CD4-positive, alpha-beta T cell treated with Interleukin-6 at 100 ng/mL for 8 hours (primary cell): ENCODE measurements at regions not wholly inside any gene's neighbourhood (a gene's known extent, or its start where the extent isn't known, plus 50 kb on each side); places are given as distances from the start of the nearest gene placed in this dataset.
A peak's percentile ranks its signal among the peaks of the same experiment; 100 is the strongest.

Source experiments
- DNase-seq: peaks from one replicate; pipeline ENCODE4 v3.0.0-alpha.2; 2020; ENCODE audit warnings: mixed read lengths, low spot score

- DNase-seq, result no peak
Observed at GRCh38 chr10:15462253-15462897, 91.3 kb upstream of the FAM171A1 start.

- no peak for DNase-seq
Observed at GRCh38 chr10:15461353-15462108, 90.4 kb upstream of the FAM171A1 start.

- no peak for DNase-seq
Observed at GRCh38 chr10:15460661-15461060, 89.6 kb upstream of the FAM171A1 start.

- DNase-seq, result no peak
Observed at GRCh38 chr10:15459218-15459617, 88.1 kb upstream of the FAM171A1 start.

- DNase-seq, result no peak
Observed at GRCh38 chr10:15457382-15457781, 86.3 kb upstream of the FAM171A1 start.

- DNase-seq, result no peak
Observed at GRCh38 chr10:15455456-15455855, 84.4 kb upstream of the FAM171A1 start.

- DNase-seq, result no peak
Observed at GRCh38 chr10:15453926-15454325, 82.8 kb upstream of the FAM171A1 start.

- no peak for DNase-seq
Observed at GRCh38 chr10:15453457-15453856, 82.4 kb upstream of the FAM171A1 start.

GRCh38 chr10:15452545-15452944 lies 81.5 kb upstream of the FAM171A1 start:
- no peak for DNase-seq

- no peak for DNase-seq
Observed at GRCh38 chr10:15451137-15452094, 80.3 kb upstream of the FAM171A1 start.

GRCh38 chr10:15448598-15448997 lies 77.5 kb upstream of the FAM171A1 start:
- DNase-seq, result no peak

GRCh38 chr10:15445006-15445390 lies 73.9 kb upstream of the FAM171A1 start:
- no peak for DNase-seq

GRCh38 chr10:15444105-15445005 lies 73.3 kb upstream of the FAM171A1 start:
- no peak for DNase-seq

- no peak for DNase-seq
Observed at GRCh38 chr10:15442056-15442455, 71.0 kb upstream of the FAM171A1 start.

GRCh38 chr10:15440204-15440711 lies 69.2 kb upstream of the FAM171A1 start:
- no peak for DNase-seq

- no peak for DNase-seq
Observed at GRCh38 chr10:15439341-15439842, 68.3 kb upstream of the FAM171A1 start.

GRCh38 chr10:15436696-15437095 lies 65.6 kb upstream of the FAM171A1 start:
- DNase-seq, result no peak

GRCh38 chr10:15433850-15434537 lies 62.9 kb upstream of the FAM171A1 start:
- DNase-seq, result peak; percentile 55

GRCh38 chr10:15432266-15432665 lies 61.2 kb upstream of the FAM171A1 start:
- DNase-seq, result no peak

- DNase-seq, result no peak
Observed at GRCh38 chr10:15430969-15431771, 60.1 kb upstream of the FAM171A1 start.
